H1 (cell line): ENCODE measurements at regions not wholly inside any gene's neighbourhood (a gene's known extent, or its start where the extent isn't known, plus 50 kb on each side); places are given as distances from the start of the nearest gene placed in this dataset.

Experiments
- CTCF ChIA-PET: fragments of 300-600 bp; sonication (Branson Sonifier 250); formaldehyde crosslinking; loops from one replicate; lab custom pipeline; 2021; ENCODE audit not compliant: partially characterized antibody; lab: Charles Lee
- POLR2A ChIA-PET: fragments of 300-600 bp; sonication (Branson Sonifier 250); formaldehyde crosslinking; loops from one replicate; lab custom pipeline; 2021; ENCODE audit warnings: inconsistent platforms; ENCODE audit not compliant: partially characterized antibody; lab: Charles Lee
- DNase-seq, 2 experiments: peaks; one replicate each; pipeline versions ENCODE4 v3.0.0 to v3.0.0-alpha.2; 2010 to 2022; ENCODE audit warnings: low spot score in 2 of 2, low read depth in 1 of 2, mixed read lengths in 1 of 2
- FAIRE-seq: peaks from 2 replicates; lab custom pipeline; 2011; peaks lifted over from hg19 to GRCh38; lab: Jason Lieb, UNC
- H2AFZ ChIP-seq: 2 replicates; pipeline ENCODE4 v1.8.1; 2012; ENCODE audit warnings: low read length, inconsistent platforms
- H2AK5ac ChIP-seq: 2 replicates; pipeline ENCODE4 v1.6.1; 2013; ENCODE audit warnings: low read depth, low read length
- H2BK120ac ChIP-seq: replicated peaks from 2 replicates; pipeline ENCODE3; 2013; ENCODE audit warnings: low read depth, low read length, inconsistent platforms
- H2BK12ac ChIP-seq: 2 replicates; pipeline ENCODE4 v1.6.1; 2013; ENCODE audit warnings: low read depth, low read length
- H2BK15ac ChIP-seq: 2 replicates; pipeline ENCODE4 v1.6.1; 2013; ENCODE audit warnings: low read length
- H2BK20ac ChIP-seq: 2 replicates; pipeline ENCODE4 v1.6.1; 2013; ENCODE audit warnings: low read length
- H2BK5ac ChIP-seq: 2 replicates; pipeline ENCODE4 v1.6.1; 2013; ENCODE audit warnings: low read depth, low read length
- H3K14ac ChIP-seq: 2 replicates; pipeline ENCODE4 v1.6.1; 2013; ENCODE audit warnings: inconsistent platforms; ENCODE audit not compliant: insufficient read length
- H3K18ac ChIP-seq: 2 replicates; pipeline ENCODE4 v1.6.1; 2013; ENCODE audit warnings: low read length; ENCODE audit errors: extremely low read depth
- H3K23ac ChIP-seq: 2 replicates; pipeline ENCODE4 v1.6.1; 2013; ENCODE audit warnings: inconsistent platforms; ENCODE audit not compliant: insufficient read length
- H3K23me2 ChIP-seq: 2 replicates; pipeline ENCODE4 v1.6.1; 2013; ENCODE audit warnings: low read depth, low read length
- H3K27ac ChIP-seq: 2 replicates; pipeline ENCODE4 v1.6.1; 2011; ENCODE audit warnings: low read depth, low read length, inconsistent platforms
- H3K27me3 ChIP-seq, 4 experiments: replicated peaks in 1 of 4; 1 replicate in 1 of 4; 2 replicates in 3 of 4; pipeline versions ENCODE4 v1.6.1 to v1.8.1; 2011 to 2013; ENCODE audit warnings: low read length in 3 of 4, mild to moderate bottlenecking in 3 of 4, inconsistent platforms in 2 of 4, mixed read lengths in 2 of 4, moderate library complexity in 1 of 4; ENCODE audit not compliant: control insufficient read depth in 3 of 4, insufficient read depth in 3 of 4; ENCODE audit errors: extremely low read depth in 1 of 4
- H3K36me3 ChIP-seq, 4 experiments: 2 replicates each; pipeline versions ENCODE4 v1.6.1 to v1.8.1; 2011 to 2013; ENCODE audit warnings: mild to moderate bottlenecking in 4 of 4, low read length in 3 of 4, moderate library complexity in 2 of 4, control low read depth in 1 of 4, inconsistent platforms in 1 of 4; ENCODE audit not compliant: insufficient read depth in 4 of 4, control insufficient read depth in 2 of 4
- H3K4ac ChIP-seq: replicated peaks from 2 replicates; pipeline ENCODE3; 2013; ENCODE audit warnings: low read length, low read depth, mixed read lengths, inconsistent platforms; ENCODE audit not compliant: insufficient read length
- H3K4me1 ChIP-seq, 4 experiments: replicated peaks in 1 of 4; 1 replicate in 1 of 4; 2 replicates in 3 of 4; pipeline versions ENCODE4 v1.6.1 to v1.8.1; 2011 to 2013; ENCODE audit warnings: low read length in 3 of 4, inconsistent platforms in 2 of 4, mixed read lengths in 1 of 4; ENCODE audit not compliant: insufficient read depth in 4 of 4, control insufficient read depth in 3 of 4
- H3K4me2 ChIP-seq, 2 experiments: 2 replicates each; pipeline versions ENCODE4 v1.6.1 to v1.8.1; 2011 to 2013; ENCODE audit warnings: low read depth in 2 of 2, low read length in 2 of 2, control low read depth in 1 of 2, inconsistent platforms in 1 of 2, mild to moderate bottlenecking in 1 of 2; ENCODE audit not compliant: insufficient read depth in 1 of 2
- H3K4me3 ChIP-seq, 4 experiments: fragments of 200-600, 300-600 bp in 1 of 4; sonication (generic), shearing (Covaris generic), sonication (Bioruptor Twin) in 1 of 4; 2 replicates each; pipeline versions ENCODE4 v1.5.1 to v1.8.1; 2011 to 2016; ENCODE audit warnings: low read length in 4 of 4, low read depth in 3 of 4, control low read depth in 2 of 4, inconsistent platforms in 2 of 4, mild to moderate bottlenecking in 2 of 4, mixed read lengths in 1 of 4, moderate library complexity in 1 of 4; ENCODE audit not compliant: insufficient read depth in 2 of 4; ENCODE audit errors: extremely low read depth in 1 of 4
- H3K56ac ChIP-seq: replicated peaks from 2 replicates; pipeline ENCODE3; 2013; ENCODE audit warnings: low read depth, mild to moderate bottlenecking, mixed read lengths, low read length, inconsistent platforms; ENCODE audit not compliant: insufficient read length
- H3K79me1 ChIP-seq: 2 replicates; pipeline ENCODE4 v1.6.1; 2013; ENCODE audit warnings: low read depth, low read length, control low read depth
- H3K79me2 ChIP-seq, 2 experiments: 2 replicates each; pipeline versions ENCODE4 v1.6.1 to v1.8.1; 2012 to 2013; ENCODE audit warnings: low read length in 2 of 2, mild to moderate bottlenecking in 2 of 2, inconsistent platforms in 1 of 2; ENCODE audit not compliant: insufficient read depth in 2 of 2, control insufficient read depth in 1 of 2
- H3K9ac ChIP-seq, 4 experiments: replicated peaks in 1 of 4; 1 replicate in 1 of 4; 2 replicates in 3 of 4; pipeline versions ENCODE4 v1.6.1 to v1.8.1; 2011 to 2013; ENCODE audit warnings: low read depth in 3 of 4, low read length in 3 of 4, control low read depth in 2 of 4, mild to moderate bottlenecking in 2 of 4, moderate library complexity in 2 of 4, inconsistent platforms in 1 of 4; ENCODE audit errors: extremely low read depth in 1 of 4
- H3K9me3 ChIP-seq, 2 experiments: 2 replicates each; pipeline versions ENCODE4 v1.6.1 to v1.8.1; 2012 to 2013; ENCODE audit warnings: mild to moderate bottlenecking in 2 of 2, moderate library complexity in 2 of 2, control low read depth in 1 of 2, inconsistent platforms in 1 of 2, low read depth in 1 of 2, low read length in 1 of 2, mixed read lengths in 1 of 2; ENCODE audit not compliant: insufficient read depth in 2 of 2
- H4K20me1 ChIP-seq, 2 experiments: replicated peaks in 1 of 2; 2 replicates each; pipeline versions ENCODE3 to v1.8.1; 2011 to 2013; ENCODE audit warnings: inconsistent platforms in 2 of 2, low read length in 2 of 2, mild to moderate bottlenecking in 1 of 2; ENCODE audit not compliant: insufficient read depth in 2 of 2, control insufficient read depth in 1 of 2
- H4K5ac ChIP-seq: 2 replicates; pipeline ENCODE4 v1.6.1; 2013; ENCODE audit warnings: low read length, low read depth, mixed read lengths, inconsistent platforms; ENCODE audit not compliant: insufficient read length
- H4K8ac ChIP-seq: 2 replicates; pipeline ENCODE4 v1.8.0; 2013; ENCODE audit warnings: mild to moderate bottlenecking, moderate library complexity, low read length, inconsistent platforms; ENCODE audit not compliant: insufficient read depth; ENCODE audit errors: extremely low read depth
- H4K91ac ChIP-seq: replicated peaks from 2 replicates; pipeline ENCODE3; 2013; ENCODE audit warnings: low read length, mixed read lengths, inconsistent platforms; ENCODE audit not compliant: insufficient read length
- MAFK ChIP-seq: IDR thresholded peaks from 2 replicates; pipeline ENCODE4 v1.6.1; 2012; ENCODE audit warnings: low read depth, mild to moderate bottlenecking, improper control_type of control experiment, low read length
- WGBS, 2 experiments: shearing (Covaris generic) in 1 of 2; methylation state at CpG; one replicate each; pipeline versions ENCODE4 v1.1.6 to v1.1.7; 2013 to 2015; ENCODE audit warnings: low lambda C conversion rate in 2 of 2, mixed read lengths in 2 of 2, inconsistent platforms in 1 of 2, low coverage in 1 of 2, missing lambda C conversion rate in 1 of 2; ENCODE audit not compliant: insufficient replicate concordance in 2 of 2, insufficient coverage in 1 of 2, insufficient read length in 1 of 2; ENCODE audit errors: extremely low coverage in 1 of 2, missing lambda C conversion rate in 1 of 2; 5-methylcytosine and 5-hydroxymethylcytosine counted together
- TF ChIP-seq, protein P1 (sequence below): IDR thresholded peaks from 2 replicates; pipeline ENCODE4 v1.6.1; 2011; ENCODE audit warnings: low read depth, mild to moderate bottlenecking, low read length; ENCODE audit not compliant: insufficient read depth

GRCh38 chr4:116397714-116398113 is 687.7 kb downstream of the TRAM1L1 start:
- Histone ChIP-seq H3K4ac (no peak overlapping the region), H3K18ac (no peak overlapping the region), H3K79me1 (no peaks in the 10 kb centered on the region), H4K20me1 (no peaks in the 10 kb centered on the region), H3K9me3 (0 out of 4 replicates have a peak, but pooled peaks cover 0 to 3% of the 10 kb centered on the region in 2 experiments), H3K27ac (no peak overlapping the region), H4K8ac (no peak overlapping the region), H2AFZ (no peak overlapping the region), H3K36me3 (no peaks in the 10 kb centered on the region), H3K9ac (no peak overlapping the region), H3K23ac (no peak overlapping the region), H3K4me3 (no peak overlapping the region), H3K4me2 (no peak overlapping the region), H3K4me1 (no peaks in the 10 kb centered on the region), H3K23me2 (no peaks in the 10 kb centered on the region), H2BK20ac (no peak overlapping the region), H2BK120ac (no peak overlapping the region), H3K79me2 (no peaks in the 10 kb centered on the region), H4K5ac (no peak overlapping the region), H2BK12ac (no peak overlapping the region), H3K14ac (no peak overlapping the region), H2BK15ac (no peak overlapping the region), H2AK5ac (no peak overlapping the region), H3K56ac (no peak overlapping the region), H4K91ac (no peak overlapping the region), H2BK5ac (no peak overlapping the region), H3K27me3 (no peaks in the 10 kb centered on the region)
- DNase-seq = no peak
- POLR2A ChIA-PET = no interaction called here
- CTCF ChIA-PET = no interaction called here
- WGBS, 2 experiments = 97% methylated on average over 3 of the region's 3 CpGs; no CpG with 5 or more reads in 1 of the 2 experiments
- TF ChIP-seq, protein P1, sequence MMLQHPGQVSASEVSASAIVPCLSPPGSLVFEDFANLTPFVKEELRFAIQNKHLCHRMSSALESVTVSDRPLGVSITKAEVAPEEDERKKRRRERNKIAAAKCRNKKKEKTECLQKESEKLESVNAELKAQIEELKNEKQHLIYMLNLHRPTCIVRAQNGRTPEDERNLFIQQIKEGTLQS = no peak
- TF ChIP-seq MAFK = peak; percentile 53; the same call in 1 of the 2 replicates
- no peak for FAIRE-seq
